ENCODE measurements at regions not wholly inside any gene's neighbourhood (a gene's known extent, or its start where the extent isn't known, plus 50 kb on each side); places are given as distances from the start of the nearest gene placed in this dataset.
A peak's percentile ranks its signal among the peaks of the same experiment; 100 is the strongest.

DNA sequence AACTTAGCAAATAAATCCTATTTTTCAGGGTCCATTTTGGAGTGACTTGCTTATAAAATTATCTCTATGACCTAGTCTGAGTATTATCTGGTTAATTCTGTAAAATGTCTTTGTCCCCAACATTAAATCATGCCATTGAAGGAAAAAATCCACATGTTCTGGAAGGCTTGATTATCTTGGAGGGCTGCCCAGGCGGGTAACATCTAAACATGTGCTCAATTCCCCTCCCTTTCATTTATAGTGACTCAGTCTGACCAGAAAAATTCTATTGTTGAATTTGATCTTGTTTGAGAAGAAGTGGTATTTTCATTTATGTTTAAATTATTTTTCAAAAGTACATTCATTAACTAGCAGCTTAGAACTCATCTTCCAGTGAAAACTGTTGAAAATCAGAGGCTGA is 55.4 kb upstream of the SLC10A7 start:
- ATAC-seq, result no peak
- H3K27ac ChIP-seq, result no peak overlapping the region
- no peaks in the 10 kb centered on the region for H3K27me3 ChIP-seq
- no peaks in the 10 kb centered on the region for H3K4me1 ChIP-seq
- H3K9me3 ChIP-seq, result no peaks in the 10 kb centered on the region
- TF ChIP-seq, protein P1, sequence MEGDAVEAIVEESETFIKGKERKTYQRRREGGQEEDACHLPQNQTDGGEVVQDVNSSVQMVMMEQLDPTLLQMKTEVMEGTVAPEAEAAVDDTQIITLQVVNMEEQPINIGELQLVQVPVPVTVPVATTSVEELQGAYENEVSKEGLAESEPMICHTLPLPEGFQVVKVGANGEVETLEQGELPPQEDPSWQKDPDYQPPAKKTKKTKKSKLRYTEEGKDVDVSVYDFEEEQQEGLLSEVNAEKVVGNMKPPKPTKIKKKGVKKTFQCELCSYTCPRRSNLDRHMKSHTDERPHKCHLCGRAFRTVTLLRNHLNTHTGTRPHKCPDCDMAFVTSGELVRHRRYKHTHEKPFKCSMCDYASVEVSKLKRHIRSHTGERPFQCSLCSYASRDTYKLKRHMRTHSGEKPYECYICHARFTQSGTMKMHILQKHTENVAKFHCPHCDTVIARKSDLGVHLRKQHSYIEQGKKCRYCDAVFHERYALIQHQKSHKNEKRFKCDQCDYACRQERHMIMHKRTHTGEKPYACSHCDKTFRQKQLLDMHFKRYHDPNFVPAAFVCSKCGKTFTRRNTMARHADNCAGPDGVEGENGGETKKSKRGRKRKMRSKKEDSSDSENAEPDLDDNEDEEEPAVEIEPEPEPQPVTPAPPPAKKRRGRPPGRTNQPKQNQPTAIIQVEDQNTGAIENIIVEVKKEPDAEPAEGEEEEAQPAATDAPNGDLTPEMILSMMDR (IDR thresholded peaks at IDR 0.05), result no peak
- intact Hi-C loops (cut with DNase I), result no loop called here
- H3K4me3 ChIP-seq, result no peak overlapping the region
- no peak for DNase-seq
- FAIRE-seq, result no peak
- H3K36me3 ChIP-seq, result no peaks in the 10 kb centered on the region
- 20 to 42% methylated on average over 1 of the region's 1 CpG for WGBS, 2 donors

DNA sequence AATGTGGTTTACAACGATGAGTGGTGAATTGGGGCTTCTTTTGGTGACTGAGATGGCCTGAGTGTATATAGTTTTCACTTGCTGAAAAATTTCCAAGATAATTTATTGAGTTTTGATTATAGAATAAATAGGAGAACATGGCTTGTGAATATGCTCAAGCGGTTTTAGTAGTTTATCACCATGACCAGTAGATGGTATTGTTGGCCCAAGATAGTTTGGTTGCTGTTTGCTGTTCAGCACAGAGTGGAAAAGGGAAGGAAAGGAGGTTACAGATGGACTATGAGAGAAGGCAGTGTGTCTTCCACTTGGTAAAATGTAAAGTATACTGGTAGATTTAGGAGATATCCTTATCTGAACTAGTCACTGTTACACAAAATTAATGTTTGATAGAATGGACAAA is 55.8 kb upstream of the POU4F2 start:
- 32 to 36% methylated on average over 2 of the region's 2 CpGs for WGBS, 2 donors
- Histone ChIP-seq H3K4me1 (no peaks in the 10 kb centered on the region), H3K9me3 (no peaks in the 10 kb centered on the region), H3K27me3 (no peaks in the 10 kb centered on the region), H3K27ac (no peak overlapping the region), H3K4me3 (no peak overlapping the region), H3K36me3 (no peaks in the 10 kb centered on the region)
- no peak for DNase-seq
- no peak for ATAC-seq
- intact Hi-C loops (cut with DNase I), result no loop called here
- TF ChIP-seq, protein P1 (IDR thresholded peaks at IDR 0.05), result no peak
- no peak for FAIRE-seq

DNA sequence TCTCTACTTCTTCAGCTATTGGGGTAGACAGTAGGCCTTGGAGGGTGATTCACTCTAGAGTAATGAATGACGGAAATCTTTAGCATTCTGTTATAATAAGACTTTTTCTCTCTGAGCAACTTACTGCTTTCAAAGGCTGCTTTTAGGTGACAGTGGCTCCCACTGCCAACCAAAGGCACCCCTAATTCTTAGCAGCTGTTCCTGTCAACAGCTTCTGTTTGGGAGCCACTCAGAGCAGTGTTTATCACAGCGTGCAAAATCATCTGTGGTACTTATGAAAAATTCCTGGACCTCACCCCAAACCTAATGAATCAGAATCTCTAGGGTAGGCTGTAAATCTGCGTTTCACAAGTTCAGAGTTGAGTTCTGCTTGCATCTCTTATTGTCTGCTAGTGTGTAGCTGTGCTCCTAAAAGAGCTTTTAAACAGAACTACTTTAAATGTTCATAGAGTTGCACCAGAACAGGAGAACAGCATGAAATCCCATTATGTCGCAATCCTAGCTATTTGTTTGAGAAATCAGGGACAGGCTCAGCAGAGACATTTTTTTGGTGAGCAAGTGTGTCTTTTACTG is 52.8 kb upstream of the POU4F2 start:
- no peaks in the 10 kb centered on the region for H3K4me1 ChIP-seq
- FAIRE-seq (no peak), ATAC-seq (peak in 1 of 4 donors; percentile 38), DNase-seq (no peak)
- no peaks in the 10 kb centered on the region for H3K27me3 ChIP-seq
- WGBS, 2 donors, result 63 to 71% methylated on average over 4 of the region's 4 CpGs
- no peak overlapping the region for H3K4me3 ChIP-seq
- H3K9me3 ChIP-seq, result no peaks in the 10 kb centered on the region
- no peaks in the 10 kb centered on the region for H3K36me3 ChIP-seq
- TF ChIP-seq, protein P1 (IDR thresholded peaks at IDR 0.05), result no peak
- intact Hi-C loops (cut with DNase I), result no loop called here
- no peak overlapping the region for H3K27ac ChIP-seq

All from pancreas (tissue), 10 donors.